ENCODE measurements at regions not wholly inside any gene's neighbourhood (a gene's known extent, or its start where the extent isn't known, plus 50 kb on each side); places are given as distances from the start of the nearest gene placed in this dataset.

- H3K9ac ChIP-seq (ENCODE audit: low read depth, low read length): no peak overlapping the region
- no peaks in the 10 kb centered on the region for H3K9me3 ChIP-seq (ENCODE audit: control insufficient read depth, insufficient read depth, low read length)
- no peaks in the 10 kb centered on the region for H3K36me3 ChIP-seq (ENCODE audit: insufficient read depth, low read length)
- H3K4me1 ChIP-seq (ENCODE audit: insufficient read depth, low read length): peaks cover 9% of the 10 kb centered on the region; the same call in 1 of the 2 replicates
These were observed 124.1 kb upstream of the LIMCH1 start for GRCh38 chr4:41413670-41414411.

- H3K9me3 ChIP-seq (ENCODE audit: control insufficient read depth, insufficient read depth, low read length): no peaks in the 10 kb centered on the region
- no peaks in the 10 kb centered on the region for H3K36me3 ChIP-seq (ENCODE audit: insufficient read depth, low read length)
- H3K4me1 ChIP-seq (ENCODE audit: insufficient read depth, low read length): peaks cover 9% of the 10 kb centered on the region; the same call in 1 of the 2 replicates
- no peak overlapping the region for H3K9ac ChIP-seq (ENCODE audit: low read depth, low read length)
These were observed 123.6 kb upstream of the LIMCH1 start for GRCh38 chr4:41414412-41414779.

GRCh38 chr4:41418444-41418843 is 119.5 kb upstream of the LIMCH1 start:
- Histone ChIP-seq H3K9me3 (ENCODE audit: control insufficient read depth, insufficient read depth, low read length) (no peaks in the 10 kb centered on the region), H3K4me1 (ENCODE audit: insufficient read depth, low read length) (peaks cover 5% of the 10 kb centered on the region; the same call in 1 of the 2 replicates), H3K9ac (ENCODE audit: low read depth, low read length) (no peak overlapping the region), H3K36me3 (ENCODE audit: insufficient read depth, low read length) (no peaks in the 10 kb centered on the region)

- peaks cover 5% of the 10 kb centered on the region; the same call in 1 of the 2 replicates for H3K4me1 ChIP-seq (ENCODE audit: insufficient read depth, low read length)
- H3K9me3 ChIP-seq (ENCODE audit: control insufficient read depth, insufficient read depth, low read length): no peaks in the 10 kb centered on the region
- no peak overlapping the region for H3K9ac ChIP-seq (ENCODE audit: low read depth, low read length)
- no peaks in the 10 kb centered on the region for H3K36me3 ChIP-seq (ENCODE audit: insufficient read depth, low read length)
These were observed 117.4 kb upstream of the LIMCH1 start for GRCh38 chr4:41420541-41420940.

- Histone ChIP-seq H3K36me3 (ENCODE audit: insufficient read depth, low read length) (no peaks in the 10 kb centered on the region), H3K9me3 (ENCODE audit: control insufficient read depth, insufficient read depth, low read length) (no peaks in the 10 kb centered on the region), H3K4me1 (ENCODE audit: insufficient read depth, low read length) (peaks cover 18% of the 10 kb centered on the region), H3K9ac (ENCODE audit: low read depth, low read length) (no peak overlapping the region)
These were observed 114.8 kb upstream of the LIMCH1 start for GRCh38 chr4:41423117-41423516.

- no peaks in the 10 kb centered on the region for H3K36me3 ChIP-seq (ENCODE audit: insufficient read depth, low read length)
- peaks cover 24% of the 10 kb centered on the region for H3K4me1 ChIP-seq (ENCODE audit: insufficient read depth, low read length)
- no peak overlapping the region for H3K9ac ChIP-seq (ENCODE audit: low read depth, low read length)
- no peaks in the 10 kb centered on the region for H3K9me3 ChIP-seq (ENCODE audit: control insufficient read depth, insufficient read depth, low read length)
These were observed 113.4 kb upstream of the LIMCH1 start for GRCh38 chr4:41424522-41424921.

- Histone ChIP-seq H3K9me3 (ENCODE audit: control insufficient read depth, insufficient read depth, low read length) (no peaks in the 10 kb centered on the region), H3K9ac (ENCODE audit: low read depth, low read length) (no peak overlapping the region), H3K36me3 (ENCODE audit: insufficient read depth, low read length) (no peaks in the 10 kb centered on the region), H3K4me1 (ENCODE audit: insufficient read depth, low read length) (peaks cover 24% of the 10 kb centered on the region)
These were observed 112.3 kb upstream of the LIMCH1 start for GRCh38 chr4:41425650-41426049.

GRCh38 chr4:41426539-41426938 is 111.4 kb upstream of the LIMCH1 start:
- no peaks in the 10 kb centered on the region for H3K36me3 ChIP-seq (ENCODE audit: insufficient read depth, low read length)
- H3K4me1 ChIP-seq (ENCODE audit: insufficient read depth, low read length): peaks cover 30% of the 10 kb centered on the region
- no peak overlapping the region for H3K9ac ChIP-seq (ENCODE audit: low read depth, low read length)
- no peaks in the 10 kb centered on the region for H3K9me3 ChIP-seq (ENCODE audit: control insufficient read depth, insufficient read depth, low read length)

GRCh38 chr4:41427306-41427882 is 110.6 kb upstream of the LIMCH1 start:
- H3K9ac ChIP-seq (ENCODE audit: low read depth, low read length): no peak overlapping the region
- H3K36me3 ChIP-seq (ENCODE audit: insufficient read depth, low read length): no peaks in the 10 kb centered on the region
- H3K9me3 ChIP-seq (ENCODE audit: control insufficient read depth, insufficient read depth, low read length): no peaks in the 10 kb centered on the region
- peaks cover 38% of the 10 kb centered on the region for H3K4me1 ChIP-seq (ENCODE audit: insufficient read depth, low read length)

- Histone ChIP-seq H3K36me3 (ENCODE audit: insufficient read depth, low read length) (no peaks in the 10 kb centered on the region), H3K9ac (ENCODE audit: low read depth, low read length) (no peak overlapping the region), H3K9me3 (ENCODE audit: control insufficient read depth, insufficient read depth, low read length) (no peaks in the 10 kb centered on the region), H3K4me1 (ENCODE audit: insufficient read depth, low read length) (peaks cover 42% of the 10 kb centered on the region)
These were observed 109.9 kb upstream of the LIMCH1 start for GRCh38 chr4:41427931-41428600.

GRCh38 chr4:41428601-41429279 is 109.2 kb upstream of the LIMCH1 start:
- no peaks in the 10 kb centered on the region for H3K9me3 ChIP-seq (ENCODE audit: control insufficient read depth, insufficient read depth, low read length)

GRCh38 chr4:41429280-41429669 is 108.7 kb upstream of the LIMCH1 start:
- peaks cover 54% of the 10 kb centered on the region for H3K4me1 ChIP-seq (ENCODE audit: insufficient read depth, low read length)
- H3K9ac ChIP-seq (ENCODE audit: low read depth, low read length): no peak overlapping the region
- no peaks in the 10 kb centered on the region for H3K9me3 ChIP-seq (ENCODE audit: control insufficient read depth, insufficient read depth, low read length)
- H3K36me3 ChIP-seq (ENCODE audit: insufficient read depth, low read length): no peaks in the 10 kb centered on the region

More at GRCh38 chr4:41428601-41429279, 109.2 kb upstream of the LIMCH1 start:
- no peaks in the 10 kb centered on the region for H3K36me3 ChIP-seq (ENCODE audit: insufficient read depth, low read length)
- H3K9ac ChIP-seq (ENCODE audit: low read depth, low read length): no peak overlapping the region
- H3K4me1 ChIP-seq (ENCODE audit: insufficient read depth, low read length): peaks cover 49% of the 10 kb centered on the region

- no peak overlapping the region for H3K9ac ChIP-seq (ENCODE audit: low read depth, low read length)
- no peaks in the 10 kb centered on the region for H3K9me3 ChIP-seq (ENCODE audit: control insufficient read depth, insufficient read depth, low read length)
- peaks cover 56% of the 10 kb centered on the region for H3K4me1 ChIP-seq (ENCODE audit: insufficient read depth, low read length)
These were observed 107.2 kb upstream of the LIMCH1 start for GRCh38 chr4:41430792-41431191.

GRCh38 chr4:41431276-41431675 is 106.7 kb upstream of the LIMCH1 start:
- Histone ChIP-seq H3K9me3 (ENCODE audit: control insufficient read depth, insufficient read depth, low read length) (no peaks in the 10 kb centered on the region), H3K36me3 (ENCODE audit: insufficient read depth, low read length) (no peaks in the 10 kb centered on the region), H3K4me1 (ENCODE audit: insufficient read depth, low read length) (peaks cover 59% of the 10 kb centered on the region), H3K9ac (ENCODE audit: low read depth, low read length) (no peak overlapping the region)

More at GRCh38 chr4:41430792-41431191, 107.2 kb upstream of the LIMCH1 start:
- H3K36me3 ChIP-seq (ENCODE audit: insufficient read depth, low read length): no peaks in the 10 kb centered on the region

All from ES-I3 (cell line).